Stimulated activated naive CD8-positive, alpha-beta T cell treated with anti-CD3 and anti-CD28 coated beads, Interleukin-15, amount 100 ng/mL, for 72 hours (primary cell): ENCODE measurements at regions not wholly inside any gene's neighbourhood (a gene's known extent, or its start where the extent isn't known, plus 50 kb on each side); places are given as distances from the start of the nearest gene placed in this dataset.
"Not testable (repeated sequence)": the region's sequence is repeated elsewhere in the genome, so short reads cannot be mapped to it uniquely, and the experiment has no call there.

Experiments
- ATAC-seq: fragments of 150-1000 bp; cut with Tn5 transposase; 2 replicates; pipeline ENCODE4 v1.10.0; 2021; ENCODE audit warnings: mild to moderate bottlenecking, moderate library complexity
- DNase-seq, 2 donors: peaks; one replicate each; pipeline ENCODE4 v3.0.0; 2021 to 2022
- H3K27ac Mint-ChIP-seq, 2 donors: one replicate each; pipeline ENCODE4 v1.8.0; 2022; ENCODE audit warnings: mild to moderate bottlenecking in 2 of 2, mixed read lengths in 2 of 2, moderate library complexity in 2 of 2
- H3K27me3 Mint-ChIP-seq: one replicate; pipeline ENCODE4 v1.8.0; 2022; ENCODE audit warnings: mixed read lengths
- H3K4me1 Mint-ChIP-seq: one replicate; pipeline ENCODE4 v1.8.0; 2022; ENCODE audit warnings: mild to moderate bottlenecking, mixed read lengths
- H3K4me3 Mint-ChIP-seq, 2 donors: one replicate each; pipeline ENCODE4 v1.8.0; 2022; ENCODE audit warnings: mild to moderate bottlenecking in 2 of 2, mixed read lengths in 2 of 2, moderate library complexity in 1 of 2
- H3K9me3 Mint-ChIP-seq, 2 donors: one replicate each; pipeline ENCODE4 v1.8.0; 2022; ENCODE audit warnings: mixed read lengths in 2 of 2

DNA sequence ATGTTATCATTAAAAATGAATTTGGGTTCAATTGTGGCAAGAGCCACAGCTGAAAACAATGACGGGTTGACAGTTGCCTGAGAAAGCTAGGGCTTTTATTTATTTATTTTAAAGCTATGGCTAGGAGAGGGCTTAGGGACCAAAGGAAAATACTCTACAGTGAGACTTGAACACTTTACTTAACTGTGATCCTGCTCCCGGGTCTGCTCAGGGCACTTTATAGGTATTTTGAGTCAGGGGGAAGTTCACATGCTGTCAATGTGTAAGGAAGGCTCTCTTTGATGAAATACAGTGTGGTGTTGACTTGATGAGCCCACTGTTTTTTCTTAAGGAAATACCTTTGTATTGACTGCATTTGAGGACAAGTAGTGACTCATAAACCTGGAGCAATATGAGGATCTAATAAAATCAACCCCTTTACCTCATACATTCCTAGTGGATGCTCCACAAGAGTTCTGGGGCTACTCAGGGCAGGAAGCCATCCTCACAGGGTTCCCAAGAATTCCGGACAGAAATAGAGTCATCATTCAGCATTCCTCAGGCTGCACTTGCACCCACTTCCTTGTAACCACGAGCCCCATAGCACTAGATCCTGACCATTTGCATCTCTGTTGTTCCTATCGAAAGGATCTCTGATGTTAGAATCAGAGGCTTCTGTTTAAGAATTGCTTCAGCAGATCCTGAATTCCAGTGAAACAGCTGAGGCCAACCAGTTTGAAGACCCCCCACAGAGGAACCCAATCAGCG, 61.0 kb upstream of the PNPLA4 start:
- not testable (repeated sequence) for H3K27ac Mint-ChIP-seq, H3K4me1 Mint-ChIP-seq, H3K27me3 Mint-ChIP-seq, H3K9me3 Mint-ChIP-seq, DNase-seq, H3K4me3 Mint-ChIP-seq, ATAC-seq

GRCh38 chrX:7987160-7988012, 60.2 kb upstream of the PNPLA4 start:
- Mint-ChIP-seq H3K4me3 (no peak overlapping the region), H3K4me1 (no peaks in the 10 kb centered on the region), H3K27me3 (no peaks in the 10 kb centered on the region), H3K27ac (no peak overlapping the region), H3K9me3 (no peaks in the 10 kb centered on the region)
- DNase-seq (no peak), ATAC-seq (no peak)

DNA sequence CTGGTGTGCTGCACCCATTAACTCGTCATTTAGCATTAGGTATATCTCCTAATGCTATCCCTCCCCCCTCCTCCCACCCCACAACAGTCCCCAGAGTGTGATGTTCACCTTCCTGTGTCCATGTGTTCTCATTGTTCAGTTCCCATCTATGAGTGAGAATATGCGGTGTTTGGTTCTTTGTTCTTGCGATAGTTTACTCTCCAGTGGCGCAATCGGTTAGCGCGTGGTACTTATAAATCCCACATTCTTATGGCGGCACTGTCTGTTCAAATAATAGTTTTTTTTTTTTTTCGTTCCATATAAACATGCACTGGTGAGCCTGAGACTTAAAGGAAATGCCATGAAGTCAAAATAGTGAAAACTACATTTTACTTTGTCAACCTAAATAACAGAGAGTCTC, 59.5 kb upstream of the PNPLA4 start:
- H3K9me3 Mint-ChIP-seq, H3K4me3 Mint-ChIP-seq, H3K27ac Mint-ChIP-seq, H3K4me1 Mint-ChIP-seq, DNase-seq, ATAC-seq, H3K27me3 Mint-ChIP-seq: not testable (repeated sequence)

DNA sequence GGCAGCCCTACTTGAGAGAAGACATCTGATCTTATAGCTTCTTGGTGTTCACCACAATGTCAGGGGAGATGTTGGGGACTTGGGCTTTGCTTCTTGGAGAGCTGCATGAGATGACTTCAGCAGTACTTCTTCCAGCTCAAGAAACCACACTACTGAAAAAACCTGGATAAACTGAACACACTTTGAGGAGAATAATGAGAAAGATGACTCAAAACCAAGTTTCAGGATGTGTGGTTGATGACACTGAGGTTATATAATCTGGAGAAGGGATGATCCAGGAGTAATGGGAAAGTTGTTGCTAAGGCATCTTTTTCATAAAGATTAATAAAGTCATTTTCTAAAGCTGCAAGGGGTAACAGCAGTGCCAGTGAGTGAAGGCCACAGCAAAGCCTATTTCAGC, 58.4 kb upstream of the PNPLA4 start:
- no peaks in the 10 kb centered on the region for H3K27me3 Mint-ChIP-seq
- H3K9me3 Mint-ChIP-seq, result no peaks in the 10 kb centered on the region
- no peak overlapping the region for H3K27ac Mint-ChIP-seq
- ATAC-seq (no peak), DNase-seq (no peak)
- no peaks in the 10 kb centered on the region for H3K4me1 Mint-ChIP-seq
- no peak overlapping the region for H3K4me3 Mint-ChIP-seq

DNA sequence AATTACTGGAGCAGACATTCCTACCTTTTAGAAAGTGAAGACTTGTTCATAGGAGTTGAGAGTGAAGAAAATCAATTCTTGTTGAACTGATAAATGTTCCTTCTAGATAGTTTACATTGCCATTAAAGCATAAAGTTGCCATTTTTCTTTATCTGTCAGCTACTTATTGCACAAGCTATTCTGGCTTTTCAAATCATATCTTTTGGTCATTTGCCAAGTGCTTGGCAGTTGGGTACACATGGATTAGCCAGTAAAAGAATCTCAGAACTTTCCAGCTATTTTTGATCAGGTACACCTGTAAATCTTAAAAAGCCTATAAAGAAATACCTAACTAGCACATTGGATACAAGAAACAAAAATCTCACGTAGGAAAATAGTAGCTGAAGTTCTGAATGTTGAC, 56.4 kb upstream of the PNPLA4 start:
- no peaks in the 10 kb centered on the region for H3K4me1 Mint-ChIP-seq
- no peaks in the 10 kb centered on the region for H3K9me3 Mint-ChIP-seq
- no peak for DNase-seq
- ATAC-seq, result no peak
- H3K27me3 Mint-ChIP-seq, result no peaks in the 10 kb centered on the region
- H3K27ac Mint-ChIP-seq, result peak overlapping the region in 1 of 2 donors; percentile 46
- H3K4me3 Mint-ChIP-seq, result no peak overlapping the region
